Suprapubic skin (tissue), 4 donors: ENCODE measurements at regions not wholly inside any gene's neighbourhood (a gene's known extent, or its start where the extent isn't known, plus 50 kb on each side); places are given as distances from the start of the nearest gene placed in this dataset.

ENCODE experiments used
- DNase-seq, 2 donors: peaks; one replicate each; pipeline ENCODE4 v3.0.0-alpha.2; 2019; ENCODE audit warnings: low spot score in 2 of 2
- H3K27ac ChIP-seq: fragments of 200-600 bp; sonication (generic); one replicate; pipeline ENCODE4 v1.5.1; 2019
- H3K27me3 ChIP-seq: fragments of 200-600 bp; sonication (generic); one replicate; pipeline ENCODE4 v1.5.1; 2019
- H3K36me3 ChIP-seq: fragments of 200-600 bp; sonication (generic); one replicate; pipeline ENCODE4 v1.5.1; 2019
- H3K4me1 ChIP-seq: fragments of 200-600 bp; sonication (generic); one replicate; pipeline ENCODE4 v1.5.1; 2019
- H3K4me3 ChIP-seq: fragments of 200-600 bp; sonication (generic); one replicate; pipeline ENCODE4 v1.5.1; 2019; ENCODE audit warnings: mild to moderate bottlenecking
- H3K9me3 ChIP-seq: fragments of 200-600 bp; sonication (generic); one replicate; pipeline ENCODE4 v1.5.1; 2019
- EP300 ChIP-seq: sonication (generic); formaldehyde crosslinking; IDR thresholded peaks from one replicate; pipeline ENCODE4 v1.6.1; 2017; ENCODE audit warnings: antibody characterized with exemption
- POLR2A ChIP-seq, 2 donors: fragments of 450-650 bp; IDR thresholded peaks; one replicate each; pipeline ENCODE4 v1.6.1; 2017; ENCODE audit warnings: antibody characterized with exemption in 2 of 2, mild to moderate bottlenecking in 2 of 2, moderate library complexity in 2 of 2
- POLR2AphosphoS5 ChIP-seq, 3 donors: sonication (generic); formaldehyde crosslinking; IDR thresholded peaks; one replicate each; pipeline ENCODE4 v1.6.1; 2017; ENCODE audit warnings: antibody characterized with exemption in 3 of 3
- WGBS: methylation state at CpG from one replicate; pipeline ENCODE4 v1.1.5; 2018; 5-methylcytosine and 5-hydroxymethylcytosine counted together
- TF ChIP-seq, protein P1 (sequence below), 2 donors: fragments of 200-600 bp in 1 of 2; fragments of 450-650 bp in 1 of 2; sonication (generic) in 1 of 2; IDR thresholded peaks; one replicate each; pipeline ENCODE4 v1.5.1; 2016 to 2019; ENCODE audit warnings: antibody characterized with exemption in 2 of 2, mild to moderate bottlenecking in 1 of 2, moderate library complexity in 1 of 2

- no peaks in the 10 kb centered on the region for H3K9me3 ChIP-seq
- no peak for DNase-seq
- 90% methylated on average over 5 of the region's 12 CpGs for WGBS
- H3K27ac ChIP-seq = no peak overlapping the region
- no peaks in the 10 kb centered on the region for H3K36me3 ChIP-seq
- H3K4me3 ChIP-seq = no peak overlapping the region
- TF ChIP-seq, protein P1, sequence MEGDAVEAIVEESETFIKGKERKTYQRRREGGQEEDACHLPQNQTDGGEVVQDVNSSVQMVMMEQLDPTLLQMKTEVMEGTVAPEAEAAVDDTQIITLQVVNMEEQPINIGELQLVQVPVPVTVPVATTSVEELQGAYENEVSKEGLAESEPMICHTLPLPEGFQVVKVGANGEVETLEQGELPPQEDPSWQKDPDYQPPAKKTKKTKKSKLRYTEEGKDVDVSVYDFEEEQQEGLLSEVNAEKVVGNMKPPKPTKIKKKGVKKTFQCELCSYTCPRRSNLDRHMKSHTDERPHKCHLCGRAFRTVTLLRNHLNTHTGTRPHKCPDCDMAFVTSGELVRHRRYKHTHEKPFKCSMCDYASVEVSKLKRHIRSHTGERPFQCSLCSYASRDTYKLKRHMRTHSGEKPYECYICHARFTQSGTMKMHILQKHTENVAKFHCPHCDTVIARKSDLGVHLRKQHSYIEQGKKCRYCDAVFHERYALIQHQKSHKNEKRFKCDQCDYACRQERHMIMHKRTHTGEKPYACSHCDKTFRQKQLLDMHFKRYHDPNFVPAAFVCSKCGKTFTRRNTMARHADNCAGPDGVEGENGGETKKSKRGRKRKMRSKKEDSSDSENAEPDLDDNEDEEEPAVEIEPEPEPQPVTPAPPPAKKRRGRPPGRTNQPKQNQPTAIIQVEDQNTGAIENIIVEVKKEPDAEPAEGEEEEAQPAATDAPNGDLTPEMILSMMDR (IDR thresholded peaks at IDR 0.05) = no peak
- TF ChIP-seq POLR2A (IDR thresholded peaks at IDR 0.05) = no peak
- no peak for TF ChIP-seq POLR2AphosphoS5 (IDR thresholded peaks at IDR 0.05)
- no peak for TF ChIP-seq EP300
- peaks cover 56% of the 10 kb centered on the region for H3K27me3 ChIP-seq
- H3K4me1 ChIP-seq = peaks cover 23% of the 10 kb centered on the region
Measured at GRCh38 chr14:104509673-104510072, 69.9 kb upstream of the C14orf180 start.

DNA sequence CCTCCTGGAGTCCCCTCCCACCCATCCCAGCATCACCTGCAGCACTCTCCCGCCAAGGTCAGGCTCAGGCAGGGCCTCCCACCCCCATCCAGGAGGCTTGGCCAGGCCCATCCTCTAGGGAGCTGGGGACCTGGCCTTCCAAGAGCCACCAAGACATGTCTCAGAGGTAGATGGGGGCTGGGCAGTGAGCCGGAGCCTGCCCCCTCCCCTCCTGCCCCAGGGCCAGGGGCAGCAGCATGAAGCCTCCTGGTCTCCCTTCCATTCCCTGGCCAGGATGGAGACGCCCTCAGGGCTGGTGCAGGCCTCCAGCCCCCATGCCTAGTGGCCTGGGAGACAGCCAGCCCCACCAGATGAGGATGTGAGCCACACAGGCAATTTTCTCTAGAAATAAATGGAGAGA is 69.3 kb upstream of the C14orf180 start:
- H3K4me3 ChIP-seq = no peak overlapping the region
- TF ChIP-seq POLR2AphosphoS5 (IDR thresholded peaks at IDR 0.05) (no peak), EP300 (no peak), POLR2A (IDR thresholded peaks at IDR 0.05) (no peak)
- TF ChIP-seq, protein P1 (IDR thresholded peaks at IDR 0.05) = no peak
- no peaks in the 10 kb centered on the region for H3K36me3 ChIP-seq
- no peak for DNase-seq
- WGBS = 13% methylated on average over 1 of the region's 3 CpGs
- peaks cover 23% of the 10 kb centered on the region for H3K4me1 ChIP-seq
- no peaks in the 10 kb centered on the region for H3K9me3 ChIP-seq
- peaks cover 53% of the 10 kb centered on the region for H3K27me3 ChIP-seq
- H3K27ac ChIP-seq = no peak overlapping the region

GRCh38 chr14:104510794-104511611 is 68.6 kb upstream of the C14orf180 start:
- DNase-seq = no peak

DNA sequence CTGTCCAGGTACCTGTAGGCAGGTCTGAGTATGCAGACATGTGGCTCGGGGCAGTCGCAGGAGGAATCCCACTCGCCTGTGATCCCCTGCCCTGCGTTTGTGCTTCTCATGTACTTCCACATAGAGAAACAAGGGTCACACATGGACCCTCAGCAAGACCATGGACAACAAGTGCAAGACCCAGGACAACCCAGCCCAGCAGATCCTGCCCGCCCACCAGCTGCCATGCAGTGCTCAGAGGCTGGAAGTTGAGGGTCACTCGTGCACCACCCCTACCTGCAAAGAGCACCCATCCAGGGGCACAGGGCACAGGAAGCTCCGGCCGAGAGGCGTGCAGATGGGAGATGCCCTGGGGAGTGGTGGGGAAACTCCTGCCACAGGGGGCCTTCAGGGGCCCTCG is 67.5 kb upstream of the C14orf180 start:
- Histone ChIP-seq H3K9me3 (peaks cover 5% of the 10 kb centered on the region), H3K36me3 (no peaks in the 10 kb centered on the region), H3K27me3 (peaks cover 51% of the 10 kb centered on the region), H3K4me1 (peaks cover 23% of the 10 kb centered on the region), H3K27ac (no peak overlapping the region), H3K4me3 (no peak overlapping the region)
- DNase-seq = no peak
- 78% methylated on average over 7 of the region's 10 CpGs for WGBS
- TF ChIP-seq POLR2AphosphoS5 (IDR thresholded peaks at IDR 0.05) (no peak), POLR2A (IDR thresholded peaks at IDR 0.05) (no peak), EP300 (no peak)
- TF ChIP-seq, protein P1 (IDR thresholded peaks at IDR 0.05) = no peak

More at GRCh38 chr14:104510794-104511611, 68.6 kb upstream of the C14orf180 start:
- 36% methylated on average over 23 of the region's 32 CpGs for WGBS
- H3K4me3 ChIP-seq = no peak overlapping the region
- H3K27me3 ChIP-seq = peaks cover 50% of the 10 kb centered on the region
- no peak overlapping the region for H3K27ac ChIP-seq
- H3K4me1 ChIP-seq = peaks cover 23% of the 10 kb centered on the region
- H3K36me3 ChIP-seq = no peaks in the 10 kb centered on the region
- TF ChIP-seq, protein P1 (IDR thresholded peaks at IDR 0.05) = no peak
- TF ChIP-seq POLR2AphosphoS5 (IDR thresholded peaks at IDR 0.05) = peak in 1 of 3 donors; percentile 32
- no peaks in the 10 kb centered on the region for H3K9me3 ChIP-seq

GRCh38 chr14:104512771-104513640 is 66.6 kb upstream of the C14orf180 start:
- peaks cover 8% of the 10 kb centered on the region for H3K9me3 ChIP-seq
- WGBS = 38% methylated on average over 27 of the region's 35 CpGs
- H3K4me1 ChIP-seq = peaks cover 23% of the 10 kb centered on the region
- DNase-seq = no peak
- TF ChIP-seq, protein P1 (IDR thresholded peaks at IDR 0.05) = no peak
- no peak for TF ChIP-seq POLR2AphosphoS5 (IDR thresholded peaks at IDR 0.05)
- TF ChIP-seq POLR2A (IDR thresholded peaks at IDR 0.05) = no peak
- TF ChIP-seq EP300 = no peak
- no peak overlapping the region for H3K27ac ChIP-seq
- no peak overlapping the region for H3K4me3 ChIP-seq
- peaks cover 55% of the 10 kb centered on the region for H3K27me3 ChIP-seq
- H3K36me3 ChIP-seq = no peaks in the 10 kb centered on the region
